Stimulated activated CD4-positive, alpha-beta T cell treated with anti-CD3 and anti-CD28 coated beads, TNF-alpha, amount 100 ng/mL, for 4 hours (primary cell): ENCODE measurements at regions not wholly inside any gene's neighbourhood (a gene's known extent, or its start where the extent isn't known, plus 50 kb on each side); places are given as distances from the start of the nearest gene placed in this dataset.
"Not testable (repeated sequence)": the region's sequence is repeated elsewhere in the genome, so short reads cannot be mapped to it uniquely, and the experiment has no call there.

Source experiments
- DNase-seq, 3 experiments: peaks; one replicate each; pipeline ENCODE4 v3.0.0-alpha.2; 2020; ENCODE audit warnings: low read depth in 3 of 3

- DNase-seq, result no peak
Observed at GRCh38 chrX:118215346-118215745, 98.7 kb upstream of the KLHL13 start.

- no peak for DNase-seq
Observed at GRCh38 chrX:118216087-118216486, 99.5 kb upstream of the KLHL13 start.

- DNase-seq, result no peak
Observed at GRCh38 chrX:118216509-118216908, 99.9 kb upstream of the KLHL13 start.

GRCh38 chrX:118218079-118218478 is 101.5 kb upstream of the KLHL13 start:
- DNase-seq, result no peak

GRCh38 chrX:118218940-118219339 is 102.3 kb upstream of the KLHL13 start:
- DNase-seq, result no peak

GRCh38 chrX:118219866-118220265 is 103.3 kb upstream of the KLHL13 start:
- no peak for DNase-seq

- DNase-seq, result no peak
Observed at GRCh38 chrX:118220509-118220908, 103.9 kb upstream of the KLHL13 start.

- no peak for DNase-seq
Observed at GRCh38 chrX:118221270-118221669, 104.7 kb upstream of the KLHL13 start.

GRCh38 chrX:118221733-118222132 is 105.1 kb upstream of the KLHL13 start:
- DNase-seq, result no peak

GRCh38 chrX:118222421-118222820 is 105.8 kb upstream of the KLHL13 start:
- no peak for DNase-seq

- no peak for DNase-seq
Observed at GRCh38 chrX:118225711-118226428, 109.3 kb upstream of the KLHL13 start.

- DNase-seq, result no peak
Observed at GRCh38 chrX:118228041-118228440, 111.4 kb upstream of the KLHL13 start.

- DNase-seq, result no peak
Observed at GRCh38 chrX:118228456-118228855, 111.8 kb upstream of the KLHL13 start.

GRCh38 chrX:118231464-118231863 is 114.4 kb upstream of the WDR44 start:
- no peak for DNase-seq

GRCh38 chrX:118239178-118239870 is 106.6 kb upstream of the WDR44 start:
- DNase-seq, result no peak

- DNase-seq, result no peak
Observed at GRCh38 chrX:118239913-118240698, 105.8 kb upstream of the WDR44 start.

- not testable (repeated sequence) for DNase-seq
Observed at GRCh38 chrX:118246961-118247360, 98.9 kb upstream of the WDR44 start.

- DNase-seq, result no peak
Observed at GRCh38 chrX:118249146-118249545, 96.8 kb upstream of the WDR44 start.

- no peak for DNase-seq
Observed at GRCh38 chrX:118250445-118250844, 95.5 kb upstream of the WDR44 start.

GRCh38 chrX:118251271-118251670 is 94.6 kb upstream of the WDR44 start:
- no peak for DNase-seq

GRCh38 chrX:118252967-118253366 is 92.9 kb upstream of the WDR44 start:
- DNase-seq, result no peak

GRCh38 chrX:118254611-118255010 is 91.3 kb upstream of the WDR44 start:
- peak in 1 of 3 experiments; percentile 2 for DNase-seq

GRCh38 chrX:118255921-118256320 is 90.0 kb upstream of the WDR44 start:
- DNase-seq, result no peak
